GM23338 (cell line): ENCODE measurements at regions not wholly inside any gene's neighbourhood (a gene's known extent, or its start where the extent isn't known, plus 50 kb on each side); places are given as distances from the start of the nearest gene placed in this dataset.

Experiments used
- ATAC-seq: fragments of 200-7000 bp; cut with Tn5 transposase; 3 replicates; pipeline ENCODE4 v1.9.1; 2020
- DNase-seq: peaks from one replicate; pipeline ENCODE4 v3.0.0-alpha.2; 2015; ENCODE audit warnings: low spot score
- H2AFZ ChIP-seq: fragments of 200-600 bp; sonication (generic); 2 replicates; pipeline ENCODE4 v1.8.0; 2016; ENCODE audit warnings: antibody characterized with exemption, mild to moderate bottlenecking, moderate library complexity
- H3F3A ChIP-seq: fragments of 200-600 bp; sonication (generic); replicated peaks from 2 replicates; pipeline ENCODE4 v1.8.0; 2017; ENCODE audit warnings: antibody characterized with exemption, mixed run types, low read depth
- H3K27ac ChIP-seq: fragments of 200-600 bp; sonication (generic); 2 replicates; pipeline ENCODE4 v1.6.1; 2016; ENCODE audit warnings: low read depth
- H3K27me3 ChIP-seq: fragments of 200-600 bp; sonication (generic); 2 replicates; pipeline ENCODE4 v1.8.0; 2016; ENCODE audit warnings: mild to moderate bottlenecking, mixed run types, moderate library complexity; ENCODE audit not compliant: insufficient read depth
- H3K36me3 ChIP-seq: fragments of 200-600 bp; sonication (generic); 2 replicates; pipeline ENCODE4 v1.8.0; 2016; ENCODE audit warnings: mild to moderate bottlenecking; ENCODE audit not compliant: insufficient read depth
- H3K4me1 ChIP-seq: fragments of 200-600 bp; sonication (generic); 2 replicates; pipeline ENCODE4 v1.8.0; 2016; ENCODE audit warnings: mild to moderate bottlenecking, moderate library complexity; ENCODE audit not compliant: insufficient read depth
- H3K4me2 ChIP-seq: fragments of 200-600 bp; sonication (generic); 2 replicates; pipeline ENCODE4 v1.7.1; 2017; ENCODE audit warnings: mixed run types
- H3K4me3 ChIP-seq: fragments of 200-600 bp; sonication (generic); 2 replicates; pipeline ENCODE4 v1.6.1; 2016; ENCODE audit warnings: mixed run types
- H3K79me2 ChIP-seq: fragments of 200-600 bp; sonication (generic); replicated peaks from 2 replicates; pipeline ENCODE4 v1.8.0; 2017; ENCODE audit warnings: mild to moderate bottlenecking; ENCODE audit not compliant: insufficient read depth
- H3K9me2 ChIP-seq: fragments of 200-600 bp; sonication (generic); 2 replicates; pipeline ENCODE4 v1.8.0; 2017; ENCODE audit not compliant: insufficient read depth
- H4K20me1 ChIP-seq: fragments of 200-600 bp; sonication (generic); replicated peaks from 2 replicates; pipeline ENCODE4 v1.8.0; 2017; ENCODE audit warnings: mild to moderate bottlenecking; ENCODE audit not compliant: insufficient read depth
- H3K27ac Mint-ChIP-seq: 2 replicates; pipeline ENCODE4 v1.8.0; 2020; ENCODE audit warnings: inconsistent platforms, mild to moderate bottlenecking, moderate library complexity, mixed read lengths
- H3K27me3 Mint-ChIP-seq: 3 replicates; pipeline ENCODE4 v1.8.0; 2022; ENCODE audit warnings: low read depth, mild to moderate bottlenecking, moderate library complexity, mixed read lengths, inconsistent platforms; ENCODE audit not compliant: insufficient read depth, poor library complexity
- H3K36me3 Mint-ChIP-seq: 3 replicates; pipeline ENCODE4 v1.8.0; 2021; ENCODE audit warnings: low read depth, mild to moderate bottlenecking, inconsistent platforms, moderate library complexity, mixed read lengths
- H3K4me1 Mint-ChIP-seq: 3 replicates; pipeline ENCODE4 v1.8.0; 2020; ENCODE audit warnings: mild to moderate bottlenecking, inconsistent platforms, mixed read lengths
- H3K4me3 Mint-ChIP-seq: 3 replicates; pipeline ENCODE4 v1.8.0; 2021; ENCODE audit warnings: moderate library complexity, mild to moderate bottlenecking, inconsistent platforms, mixed read lengths
- H3K9me3 Mint-ChIP-seq: 3 replicates; pipeline ENCODE4 v1.8.0; 2020; ENCODE audit warnings: moderate library complexity, mild to moderate bottlenecking, inconsistent platforms, mixed read lengths
- CREB1 ChIP-seq: fragments of 250-450 bp; sonication (Bioruptor Pico); IDR thresholded peaks from 2 replicates; pipeline ENCODE4 v1.5.0; 2020; ENCODE audit warnings: low read depth, mild to moderate bottlenecking, moderate library complexity
- REST ChIP-seq: IDR thresholded peaks from one replicate; pipeline ENCODE4 v1.6.1; 2018; ENCODE audit warnings: antibody characterized with exemption; ENCODE audit not compliant: unreplicated experiment
- ZNF114 ChIP-seq: fragments of 250-450 bp; sonication (Bioruptor Pico); IDR thresholded peaks from 2 replicates; pipeline ENCODE4 v1.5.0; 2020; ENCODE audit warnings: mild to moderate bottlenecking, moderate library complexity
- TF ChIP-seq, protein P1 (sequence below): fragments of 250-450 bp; sonication (Bioruptor Pico); IDR thresholded peaks from 2 replicates; pipeline ENCODE4 v1.5.0; 2020; ENCODE audit warnings: mild to moderate bottlenecking, moderate library complexity

DNA sequence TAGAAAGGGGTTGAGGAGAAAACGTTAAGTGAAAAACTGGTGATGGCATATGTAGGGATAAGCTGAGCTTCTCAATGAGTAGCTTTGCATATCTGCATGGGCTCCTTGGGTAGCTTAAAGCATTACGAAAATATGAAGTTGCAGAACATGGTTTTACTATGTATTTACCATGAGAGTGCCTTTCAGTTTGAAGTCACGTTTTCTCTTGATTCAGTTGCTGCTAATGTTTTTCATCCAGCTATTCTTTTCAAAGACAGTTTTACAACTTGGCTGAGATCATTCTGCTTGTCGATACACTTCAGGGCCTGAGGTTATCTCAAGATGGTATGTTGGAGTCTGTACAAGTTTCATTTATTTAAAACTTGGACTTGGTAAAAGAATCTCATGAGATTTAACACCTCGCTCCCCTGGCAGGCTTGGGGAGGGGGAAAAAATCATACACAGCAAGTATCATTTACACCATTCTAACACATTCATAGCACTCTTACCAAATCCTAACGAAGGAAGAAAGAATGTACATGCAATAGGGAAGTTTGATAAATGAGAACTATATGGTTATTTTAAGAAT is 103.3 kb upstream of the CMC1 start (continued):
- TF ChIP-seq, protein P1, sequence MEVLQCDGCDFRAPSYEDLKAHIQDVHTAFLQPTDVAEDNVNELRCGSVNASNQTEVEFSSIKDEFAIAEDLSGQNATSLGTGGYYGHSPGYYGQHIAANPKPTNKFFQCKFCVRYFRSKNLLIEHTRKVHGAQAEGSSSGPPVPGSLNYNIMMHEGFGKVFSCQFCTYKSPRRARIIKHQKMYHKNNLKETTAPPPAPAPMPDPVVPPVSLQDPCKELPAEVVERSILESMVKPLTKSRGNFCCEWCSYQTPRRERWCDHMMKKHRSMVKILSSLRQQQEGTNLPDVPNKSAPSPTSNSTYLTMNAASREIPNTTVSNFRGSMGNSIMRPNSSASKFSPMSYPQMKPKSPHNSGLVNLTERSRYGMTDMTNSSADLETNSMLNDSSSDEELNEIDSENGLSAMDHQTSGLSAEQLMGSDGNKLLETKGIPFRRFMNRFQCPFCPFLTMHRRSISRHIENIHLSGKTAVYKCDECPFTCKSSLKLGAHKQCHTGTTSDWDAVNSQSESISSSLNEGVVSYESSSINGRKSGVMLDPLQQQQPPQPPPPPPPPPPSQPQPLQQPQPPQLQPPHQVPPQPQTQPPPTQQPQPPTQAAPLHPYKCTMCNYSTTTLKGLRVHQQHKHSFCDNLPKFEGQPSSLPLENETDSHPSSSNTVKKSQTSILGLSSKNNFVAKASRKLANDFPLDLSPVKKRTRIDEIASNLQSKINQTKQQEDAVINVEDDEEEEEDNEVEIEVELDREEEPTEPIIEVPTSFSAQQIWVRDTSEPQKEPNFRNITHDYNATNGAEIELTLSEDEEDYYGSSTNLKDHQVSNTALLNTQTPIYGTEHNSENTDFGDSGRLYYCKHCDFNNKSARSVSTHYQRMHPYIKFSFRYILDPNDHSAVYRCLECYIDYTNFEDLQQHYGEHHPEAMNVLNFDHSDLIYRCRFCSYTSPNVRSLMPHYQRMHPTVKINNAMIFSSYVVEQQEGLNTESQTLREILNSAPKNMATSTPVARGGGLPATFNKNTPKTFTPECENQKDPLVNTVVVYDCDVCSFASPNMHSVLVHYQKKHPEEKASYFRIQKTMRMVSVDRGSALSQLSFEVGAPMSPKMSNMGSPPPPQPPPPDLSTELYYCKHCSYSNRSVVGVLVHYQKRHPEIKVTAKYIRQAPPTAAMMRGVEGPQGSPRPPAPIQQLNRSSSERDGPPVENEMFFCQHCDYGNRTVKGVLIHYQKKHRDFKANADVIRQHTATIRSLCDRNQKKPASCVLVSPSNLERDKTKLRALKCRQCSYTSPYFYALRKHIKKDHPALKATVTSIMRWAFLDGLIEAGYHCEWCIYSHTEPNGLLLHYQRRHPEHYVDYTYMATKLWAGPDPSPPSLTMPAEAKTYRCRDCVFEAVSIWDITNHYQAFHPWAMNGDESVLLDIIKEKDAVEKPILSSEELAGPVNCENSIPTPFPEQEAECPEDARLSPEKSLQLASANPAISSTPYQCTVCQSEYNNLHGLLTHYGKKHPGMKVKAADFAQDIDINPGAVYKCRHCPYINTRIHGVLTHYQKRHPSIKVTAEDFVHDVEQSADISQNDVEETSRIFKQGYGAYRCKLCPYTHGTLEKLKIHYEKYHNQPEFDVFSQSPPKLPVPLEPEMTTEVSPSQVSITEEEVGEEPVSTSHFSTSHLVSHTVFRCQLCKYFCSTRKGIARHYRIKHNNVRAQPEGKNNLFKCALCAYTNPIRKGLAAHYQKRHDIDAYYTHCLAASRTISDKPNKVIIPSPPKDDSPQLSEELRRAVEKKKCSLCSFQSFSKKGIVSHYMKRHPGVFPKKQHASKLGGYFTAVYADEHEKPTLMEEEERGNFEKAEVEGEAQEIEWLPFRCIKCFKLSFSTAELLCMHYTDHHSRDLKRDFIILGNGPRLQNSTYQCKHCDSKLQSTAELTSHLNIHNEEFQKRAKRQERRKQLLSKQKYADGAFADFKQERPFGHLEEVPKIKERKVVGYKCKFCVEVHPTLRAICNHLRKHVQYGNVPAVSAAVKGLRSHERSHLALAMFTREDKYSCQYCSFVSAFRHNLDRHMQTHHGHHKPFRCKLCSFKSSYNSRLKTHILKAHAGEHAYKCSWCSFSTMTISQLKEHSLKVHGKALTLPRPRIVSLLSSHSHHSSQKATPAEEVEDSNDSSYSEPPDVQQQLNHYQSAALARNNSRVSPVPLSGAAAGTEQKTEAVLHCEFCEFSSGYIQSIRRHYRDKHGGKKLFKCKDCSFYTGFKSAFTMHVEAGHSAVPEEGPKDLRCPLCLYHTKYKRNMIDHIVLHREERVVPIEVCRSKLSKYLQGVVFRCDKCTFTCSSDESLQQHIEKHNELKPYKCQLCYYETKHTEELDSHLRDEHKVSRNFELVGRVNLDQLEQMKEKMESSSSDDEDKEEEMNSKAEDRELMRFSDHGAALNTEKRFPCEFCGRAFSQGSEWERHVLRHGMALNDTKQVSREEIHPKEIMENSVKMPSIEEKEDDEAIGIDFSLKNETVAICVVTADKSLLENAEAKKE (CRISPR knock-in tag): no peak
- TF ChIP-seq REST: no peak
- TF ChIP-seq ZNF114 (CRISPR knock-in tag): no peak
- TF ChIP-seq CREB1 (CRISPR knock-in tag): no peak

DNA sequence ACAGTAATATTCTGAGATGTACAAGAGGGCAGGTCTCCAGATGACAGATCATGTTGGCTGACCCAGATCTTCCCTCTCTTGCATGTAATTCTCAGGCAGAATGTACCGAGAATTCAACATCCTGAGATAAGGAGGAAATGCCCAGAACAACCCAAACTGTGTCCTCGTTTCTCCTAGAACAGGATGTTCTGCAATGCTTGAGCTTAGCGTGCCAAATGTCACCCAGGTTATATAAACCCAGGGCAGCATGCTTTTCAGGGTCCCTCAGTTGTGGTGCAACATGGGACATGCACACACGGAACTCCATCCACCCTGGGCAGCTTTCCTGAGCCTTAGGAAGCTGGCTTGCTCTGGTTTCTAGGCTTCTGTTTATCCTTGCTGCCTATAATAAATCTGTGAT is 102.1 kb upstream of the CMC1 start:
- ATAC-seq (no peak), DNase-seq (no peak)
- Histone ChIP-seq H3K27ac (no peak overlapping the region), H3K9me2 (no peaks in the 10 kb centered on the region), H3K27me3 (no peaks in the 10 kb centered on the region), H3F3A (no peaks in the 10 kb centered on the region), H3K4me2 (no peak overlapping the region), H3K79me2 (no peaks in the 10 kb centered on the region), H4K20me1 (no peaks in the 10 kb centered on the region), H3K4me1 (no peaks in the 10 kb centered on the region), H3K36me3 (no peaks in the 10 kb centered on the region), H2AFZ (no peak overlapping the region), H3K4me3 (no peak overlapping the region)
- Mint-ChIP-seq H3K9me3 (no peaks in the 10 kb centered on the region), H3K36me3 (no peaks in the 10 kb centered on the region), H3K4me3 (no peak overlapping the region), H3K4me1 (no peaks in the 10 kb centered on the region), H3K27me3 (no peaks in the 10 kb centered on the region), H3K27ac (no peak overlapping the region)
- TF ChIP-seq, protein P1 (CRISPR knock-in tag): no peak
